Hepatic stellate cell (primary cell): ENCODE measurements at regions not wholly inside any gene's neighbourhood (a gene's known extent, or its start where the extent isn't known, plus 50 kb on each side); places are given as distances from the start of the nearest gene placed in this dataset.

ENCODE experiments used
- DNase-seq: peaks from one replicate; pipeline ENCODE4 v3.0.0; 2011; ENCODE audit warnings: low spot score

DNA sequence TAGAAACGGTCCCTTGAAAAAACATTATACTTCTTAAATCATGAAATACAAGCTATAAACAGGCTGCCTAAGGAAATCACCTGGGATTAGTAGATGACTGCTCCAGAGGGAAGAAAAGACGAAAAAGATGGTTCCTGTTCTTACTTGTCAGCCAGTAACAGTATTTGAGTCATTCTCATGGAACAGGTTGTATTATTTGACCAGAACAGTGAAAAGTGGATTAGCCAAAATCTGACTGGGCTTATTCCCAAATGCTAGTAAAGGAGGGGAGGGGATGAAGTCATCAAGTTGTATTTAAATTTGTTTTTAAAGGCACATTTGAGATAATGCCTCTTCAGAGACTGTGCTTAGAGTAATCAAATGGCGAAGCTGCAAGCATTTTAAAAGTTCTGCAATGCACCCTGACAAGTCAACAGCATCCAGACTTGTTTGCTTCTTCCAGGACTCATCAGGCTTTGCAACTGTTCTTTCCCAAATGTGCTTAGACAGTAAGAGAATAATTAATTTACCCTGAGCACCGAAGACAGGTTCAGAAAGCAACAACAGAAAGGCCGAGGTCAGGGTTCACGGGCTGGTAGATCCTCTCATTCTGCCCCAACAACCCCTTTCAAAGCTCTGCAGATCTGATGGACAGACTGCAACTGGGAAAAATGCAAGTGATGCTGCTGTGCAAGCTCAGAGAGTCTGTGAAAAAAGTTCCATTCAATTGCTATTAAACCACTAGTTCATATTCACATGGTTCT lies 800.6 kb downstream of the KCTD16 start:
- no peak for DNase-seq

DNA sequence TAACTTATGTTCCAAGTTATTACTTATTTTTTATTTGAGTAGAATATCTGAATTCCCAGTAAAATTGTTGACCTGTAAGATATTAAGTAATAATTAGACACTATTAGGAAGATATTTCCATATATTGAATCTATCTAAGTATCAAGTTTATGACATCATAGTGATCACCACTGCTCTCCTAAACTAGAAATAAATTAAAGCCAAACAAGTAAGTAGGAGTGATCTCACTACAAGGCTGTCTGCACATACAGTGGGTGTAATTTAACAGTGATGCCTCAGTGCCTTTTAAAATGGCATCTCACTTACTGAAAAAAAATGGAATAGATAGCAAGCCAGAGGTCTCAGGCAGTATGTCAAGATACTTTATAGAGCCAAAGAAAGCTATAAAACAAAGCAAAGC lies 789.6 kb downstream of the KCTD16 start:
- no peak for DNase-seq

DNA sequence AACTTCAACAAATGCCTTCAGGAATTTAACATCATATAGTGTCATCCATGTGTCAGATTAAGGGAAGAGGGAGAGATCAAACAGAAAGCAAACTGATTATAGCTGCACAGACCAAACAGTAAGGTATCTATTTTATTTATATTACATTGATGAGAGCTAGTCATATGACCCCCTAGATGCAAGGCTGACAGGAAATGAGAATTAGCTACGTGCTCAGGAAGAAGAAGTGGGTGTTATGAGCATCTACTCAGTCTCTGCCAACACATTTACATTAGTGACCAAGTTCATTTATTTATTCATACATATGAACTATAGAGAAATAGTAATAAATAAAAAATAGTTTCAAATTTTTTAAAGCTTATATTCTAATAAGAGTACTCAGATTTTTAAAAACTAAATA lies 787.3 kb downstream of the KCTD16 start:
- no peak for DNase-seq

DNA sequence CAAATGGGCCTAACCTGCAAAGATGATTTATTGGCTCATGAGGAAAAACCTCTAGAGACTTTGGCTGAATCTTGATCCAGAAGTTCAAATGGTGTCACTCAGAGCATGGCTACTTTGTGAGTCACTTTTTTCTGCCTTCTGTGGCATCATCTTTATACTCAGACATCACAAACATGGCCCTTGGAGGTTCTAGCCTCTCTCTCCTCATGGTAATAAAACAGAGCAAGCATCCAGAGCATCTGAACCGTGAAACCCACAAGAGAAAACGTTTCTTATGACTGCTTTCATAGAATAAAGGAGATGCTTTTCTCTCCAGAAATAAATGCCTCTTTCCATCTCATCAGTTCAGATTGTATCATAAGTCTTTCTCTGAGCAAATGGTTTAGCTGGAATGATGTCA lies 780.3 kb downstream of the KCTD16 start:
- no peak for DNase-seq

DNA sequence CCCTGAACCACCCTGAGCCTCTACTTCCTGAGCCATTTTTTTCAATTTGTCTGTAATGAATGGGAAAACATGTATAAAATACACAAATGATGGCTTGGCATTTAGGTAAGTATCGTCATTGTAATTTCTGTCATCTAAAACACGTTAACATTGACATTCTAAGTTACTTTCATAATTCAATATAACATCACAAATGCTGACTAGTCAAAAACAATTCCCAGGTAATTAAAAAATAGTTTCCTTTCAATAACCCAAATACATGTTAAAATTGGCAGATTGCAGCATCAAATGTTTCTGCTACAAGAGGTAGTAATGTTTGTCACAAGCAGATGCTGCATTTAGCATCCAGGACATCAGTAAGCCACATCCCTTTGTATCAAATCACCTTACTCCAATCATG lies 776.4 kb downstream of the KCTD16 start:
- no peak for DNase-seq

DNA sequence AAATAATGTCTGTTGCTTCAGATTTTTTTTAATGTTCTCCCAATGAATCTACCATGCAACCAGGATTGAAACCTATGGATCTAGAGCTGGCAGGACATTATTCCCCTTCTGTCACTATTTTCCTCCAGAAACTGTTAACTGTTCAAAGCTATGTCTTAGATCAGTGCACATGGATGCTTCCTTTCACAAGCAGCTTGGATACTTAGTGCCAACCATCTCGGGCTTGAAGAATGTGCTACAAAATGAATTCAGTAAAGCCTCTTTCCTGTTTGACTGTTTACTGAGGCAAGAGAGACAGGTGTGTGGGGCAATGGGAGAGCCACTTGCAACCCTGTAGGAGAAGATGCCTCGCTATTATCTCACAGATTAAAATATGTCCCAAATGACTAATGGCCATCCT lies 774.8 kb downstream of the KCTD16 start:
- no peak for DNase-seq

DNA sequence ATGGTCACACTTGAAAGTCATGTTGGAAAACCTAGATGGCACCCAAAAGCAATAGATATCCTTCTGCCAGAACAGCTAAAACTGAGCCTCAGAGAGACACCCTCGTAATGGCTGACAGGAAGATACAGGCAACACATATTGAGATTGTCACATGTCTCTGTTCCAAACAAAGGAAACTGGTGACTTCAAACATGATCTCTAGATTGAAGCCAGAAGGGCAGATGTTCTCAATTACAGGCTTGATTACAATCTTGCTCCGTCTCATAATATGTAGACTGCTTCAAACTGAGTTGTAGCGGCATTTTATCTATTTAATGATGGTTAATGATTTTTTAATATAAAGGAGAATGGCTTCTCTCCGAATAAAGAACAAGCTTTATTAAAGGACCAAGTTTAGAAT lies 774.3 kb downstream of the KCTD16 start:
- DNase-seq: no peak

DNA sequence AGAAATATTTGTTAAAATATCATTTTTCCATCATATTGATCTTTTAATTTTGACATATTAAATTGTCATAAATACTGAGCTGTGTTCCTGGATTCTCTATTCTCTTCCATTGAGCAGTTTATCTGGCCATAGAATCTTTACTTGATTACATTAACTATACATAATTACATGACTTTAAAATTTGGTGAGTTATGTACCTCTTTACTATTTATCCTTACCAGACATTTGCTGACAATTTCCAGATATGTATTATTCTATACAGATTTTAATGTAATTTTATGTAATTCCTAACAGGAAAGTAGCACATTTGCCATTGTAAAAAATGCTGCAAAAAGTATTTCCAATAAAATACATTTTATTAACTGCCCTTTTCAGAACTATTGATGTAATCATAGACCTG lies 770.3 kb downstream of the KCTD16 start:
- DNase-seq: no peak

DNA sequence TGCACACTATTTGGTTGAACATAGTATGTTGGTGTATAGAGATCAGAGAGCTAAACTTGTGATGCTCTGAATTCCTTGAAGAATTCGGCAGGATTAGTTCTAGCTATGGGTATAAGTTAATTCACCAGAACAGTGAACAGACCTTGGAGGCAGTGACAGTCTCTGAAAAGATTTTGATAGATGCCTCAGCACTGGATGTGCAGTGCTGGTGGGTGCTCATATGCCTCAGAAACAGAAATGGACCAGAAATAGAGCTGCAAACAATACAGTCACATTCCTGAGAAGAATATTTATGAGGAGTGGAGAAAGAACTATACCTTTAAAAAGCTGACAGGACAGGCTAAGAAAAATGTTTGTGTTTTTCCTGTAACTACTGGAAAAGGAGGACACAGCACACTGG lies 747.7 kb downstream of the KCTD16 start:
- no peak for DNase-seq

DNA sequence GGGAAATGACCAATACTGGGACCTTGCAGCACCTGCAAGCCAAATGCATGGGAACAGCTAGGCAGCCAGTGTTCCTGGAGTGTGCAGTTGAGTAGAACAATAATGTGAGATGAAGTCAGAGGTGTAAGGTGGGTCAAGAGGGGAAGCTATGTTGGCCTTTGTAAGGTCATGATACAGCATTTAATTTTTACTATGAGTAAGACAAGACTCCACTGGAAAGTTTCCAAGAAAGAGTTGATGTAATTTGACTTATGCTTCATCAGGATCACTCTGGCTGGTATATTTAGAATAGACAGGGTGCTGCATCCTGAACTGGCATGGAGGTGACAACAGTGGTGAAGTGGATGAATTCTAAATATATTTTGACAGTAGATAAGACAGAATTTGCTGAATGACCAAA lies 744.8 kb downstream of the KCTD16 start:
- DNase-seq: no peak

DNA sequence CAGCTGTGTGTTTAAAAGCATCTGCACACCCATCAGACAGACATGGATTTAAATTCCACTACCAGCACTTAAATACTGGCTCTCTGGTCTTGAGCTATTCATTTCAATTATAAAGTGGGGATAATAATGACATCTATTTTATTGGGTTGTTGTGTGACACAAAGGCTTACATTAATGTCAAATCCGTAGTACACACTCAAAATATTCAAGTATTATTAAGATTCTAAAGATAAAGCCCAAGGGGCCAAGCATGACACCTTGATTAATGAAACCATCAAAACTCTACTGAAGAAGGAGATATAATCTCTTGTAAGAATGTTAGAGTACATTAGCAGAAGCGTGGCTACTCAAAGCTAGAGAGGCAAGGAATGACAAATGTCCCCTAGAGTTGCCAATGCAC lies 743.0 kb downstream of the KCTD16 start:
- no peak for DNase-seq

DNA sequence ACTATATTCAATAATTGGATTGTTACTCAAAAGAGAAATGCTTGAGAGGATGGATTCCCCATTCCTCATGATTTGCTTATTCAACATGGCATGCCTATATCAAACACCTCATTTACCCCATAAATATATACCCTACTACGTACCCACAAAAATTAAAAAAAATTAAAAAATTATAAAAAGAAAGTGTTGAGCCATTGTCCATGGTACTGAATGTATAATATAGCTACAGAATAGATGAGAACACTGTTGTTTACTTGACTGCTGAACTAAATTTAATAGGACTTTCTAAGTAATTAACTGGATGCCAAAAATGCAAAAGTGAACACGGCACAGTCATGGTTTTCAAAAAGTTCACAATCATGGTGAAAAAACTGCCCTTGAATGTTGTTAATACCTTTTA lies 725.8 kb downstream of the KCTD16 start:
- no peak for DNase-seq

DNA sequence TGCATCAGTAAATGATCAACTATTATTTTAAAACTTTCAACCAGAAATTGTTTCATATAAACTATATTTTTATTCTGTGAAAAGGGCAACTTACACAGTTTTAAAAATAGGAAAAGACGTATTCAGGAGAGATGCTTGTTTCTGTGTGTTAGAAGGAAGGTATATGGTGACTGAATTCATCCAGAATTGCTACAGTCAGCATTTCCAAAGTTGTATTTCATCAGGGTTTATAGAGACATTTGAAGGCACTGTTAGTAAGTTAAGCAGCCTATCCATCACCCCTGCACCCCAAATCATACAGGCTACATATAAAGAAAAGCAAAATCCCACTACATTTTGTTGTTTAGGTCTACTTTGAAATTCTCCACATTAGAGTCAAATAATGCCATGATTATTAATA lies 716.0 kb downstream of the KCTD16 start:
- no peak for DNase-seq

DNA sequence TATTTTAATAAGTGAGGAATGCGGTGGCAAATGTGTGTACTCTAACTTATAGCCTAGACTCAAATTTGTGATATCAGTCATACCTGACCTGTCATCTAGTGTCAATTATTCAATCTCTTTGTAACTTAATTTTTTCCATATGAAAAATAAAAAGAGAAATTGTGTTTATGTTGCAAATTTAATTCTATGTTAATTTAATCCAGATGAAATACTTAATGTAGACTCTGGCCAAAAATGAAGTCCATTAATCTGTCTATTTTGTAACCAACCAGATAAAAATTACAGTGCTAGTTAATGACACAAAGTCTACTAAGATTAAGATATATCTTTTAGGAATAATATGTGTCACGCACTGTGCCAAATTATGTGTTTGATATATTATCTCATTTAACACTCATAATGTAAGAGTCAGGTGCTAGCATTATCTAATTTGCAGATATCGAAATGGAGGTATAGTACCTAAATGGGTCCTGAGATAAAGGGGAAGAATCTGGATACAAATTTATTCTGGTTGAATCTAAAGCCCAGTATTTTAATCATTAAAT lies 712.1 kb downstream of the KCTD16 start:
- no peak for DNase-seq

DNA sequence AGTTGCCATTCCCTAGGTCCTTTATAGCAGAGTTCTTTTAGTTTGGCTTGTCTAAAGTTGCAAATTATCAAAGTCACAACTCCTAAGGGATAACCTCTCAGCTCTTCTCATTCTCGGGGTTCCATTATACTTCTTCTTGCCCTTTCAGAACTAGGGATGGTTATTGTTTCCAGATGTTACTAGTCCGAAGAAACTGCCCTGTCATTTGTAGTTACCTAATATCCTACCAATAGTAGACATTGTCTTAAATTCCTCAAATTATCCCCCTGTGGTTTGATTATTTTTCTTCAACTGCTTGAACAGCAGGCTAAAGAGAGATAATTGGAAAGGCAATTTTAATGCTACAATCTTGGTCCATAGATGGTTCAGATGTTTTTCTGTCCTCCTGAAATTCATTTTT lies 709.8 kb downstream of the KCTD16 start:
- DNase-seq: no peak

DNA sequence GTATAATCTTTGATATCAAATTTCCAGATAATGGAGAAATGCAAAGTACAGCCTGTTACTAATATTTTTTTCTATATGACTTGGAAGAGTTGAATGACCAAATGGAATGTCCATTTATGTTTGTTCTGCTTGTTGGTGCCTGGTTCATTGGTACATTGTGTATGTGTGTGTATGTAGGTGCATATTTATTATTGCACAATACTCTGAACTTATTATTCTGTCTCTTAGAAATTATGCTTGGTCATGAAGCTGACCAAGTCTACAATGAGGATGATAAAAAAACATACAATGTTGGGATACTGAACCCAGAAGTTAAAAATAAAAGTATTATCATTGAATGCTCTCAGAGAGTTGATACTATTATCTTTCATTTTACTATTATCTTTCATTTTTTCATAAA lies 706.3 kb downstream of the KCTD16 start:
- no peak for DNase-seq

DNA sequence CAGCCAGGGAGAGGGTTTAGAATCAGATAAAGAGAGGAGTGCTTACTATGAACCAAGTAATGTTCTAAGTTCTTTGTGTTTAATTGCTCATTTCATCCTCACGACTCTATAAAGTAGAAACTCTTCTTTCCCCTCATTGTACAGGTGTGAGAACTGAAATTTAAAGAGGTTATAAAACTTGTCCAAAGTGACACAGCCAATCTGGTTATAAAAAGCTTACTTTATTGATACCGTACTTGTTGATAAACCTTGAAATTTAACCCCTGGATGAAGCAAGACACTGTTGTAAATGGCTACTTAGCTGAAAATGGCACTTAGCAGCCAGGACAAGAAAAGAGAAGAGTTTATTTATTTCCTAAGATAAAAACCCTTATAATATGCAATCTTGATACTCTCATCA lies 702.4 kb downstream of the KCTD16 start:
- no peak for DNase-seq

DNA sequence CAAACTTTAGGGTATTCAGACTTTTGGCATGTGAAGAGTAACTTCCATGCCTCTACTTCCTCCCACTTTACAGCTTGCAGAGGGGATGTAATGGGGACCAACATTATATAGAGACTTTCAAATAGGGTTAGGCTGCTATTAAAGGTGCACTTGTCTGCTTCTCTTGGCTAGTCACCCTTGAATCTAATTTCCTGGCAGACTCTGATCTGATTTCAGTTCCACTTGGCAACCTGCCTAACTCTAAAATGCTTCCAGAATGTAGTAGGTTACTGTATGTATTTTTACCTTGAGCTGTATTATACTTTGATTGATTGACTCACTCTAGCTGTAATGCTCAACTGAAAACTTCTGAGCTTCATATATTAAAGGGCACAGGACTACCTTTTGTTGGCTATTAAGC lies 693.4 kb downstream of the KCTD16 start:
- no peak for DNase-seq

DNA sequence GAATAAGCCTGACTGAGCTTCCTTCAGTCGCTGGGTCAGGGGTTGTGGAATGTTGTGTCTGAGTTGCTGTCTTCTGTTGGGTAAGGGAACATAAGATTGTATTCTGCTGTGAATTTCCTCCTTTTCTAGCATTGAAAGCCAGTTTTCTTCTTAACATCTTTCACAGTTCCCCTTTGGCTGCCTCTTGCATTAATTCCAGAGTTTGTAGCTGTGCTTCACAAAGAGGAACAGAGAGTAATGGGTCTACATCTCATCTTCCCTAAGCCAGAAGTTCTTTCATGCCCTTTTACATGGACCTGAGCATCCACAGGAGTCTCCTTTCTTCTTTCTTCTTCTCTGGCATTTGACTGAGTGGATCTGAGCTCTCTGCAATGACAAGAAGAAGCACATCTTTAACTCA lies 686.8 kb downstream of the KCTD16 start:
- DNase-seq: no peak

DNA sequence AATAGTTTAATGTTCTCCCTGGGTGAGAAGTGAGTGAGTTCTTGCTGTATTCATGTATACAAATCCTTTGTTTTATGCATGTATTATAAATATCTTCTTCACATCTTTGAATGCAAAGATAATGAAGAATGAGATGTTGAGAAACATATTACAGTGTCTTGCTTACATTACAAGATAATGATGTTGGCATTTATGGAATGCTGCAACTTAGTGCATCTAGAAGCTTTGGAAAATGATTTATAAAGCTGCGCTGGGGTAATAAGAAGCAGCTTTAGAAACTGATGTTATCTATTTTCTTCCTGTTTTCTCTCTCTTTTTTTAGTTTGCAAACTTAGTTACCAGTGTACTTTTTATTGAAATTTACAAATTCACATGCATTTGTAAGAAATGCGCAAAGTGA lies 673.4 kb downstream of the KCTD16 start:
- no peak for DNase-seq

DNA sequence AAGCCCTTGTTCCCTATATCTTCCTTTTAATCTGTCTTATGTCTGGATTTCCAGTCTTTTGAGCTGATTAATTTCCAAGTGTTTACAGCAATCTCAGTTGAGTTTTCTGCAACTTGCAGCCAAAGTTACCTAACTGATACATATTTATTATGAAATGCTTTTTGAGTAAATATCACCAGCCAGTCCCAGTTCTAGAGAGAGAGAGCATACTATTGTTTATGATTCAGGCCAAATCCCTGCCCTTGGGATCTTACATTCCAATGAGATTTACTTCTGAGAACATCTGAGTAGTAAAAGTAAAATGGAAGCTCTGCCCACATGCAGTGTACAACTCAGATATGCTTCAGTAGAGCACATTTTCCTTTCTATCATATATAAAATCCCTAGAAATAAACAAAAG lies 661.7 kb downstream of the KCTD16 start:
- DNase-seq: no peak

DNA sequence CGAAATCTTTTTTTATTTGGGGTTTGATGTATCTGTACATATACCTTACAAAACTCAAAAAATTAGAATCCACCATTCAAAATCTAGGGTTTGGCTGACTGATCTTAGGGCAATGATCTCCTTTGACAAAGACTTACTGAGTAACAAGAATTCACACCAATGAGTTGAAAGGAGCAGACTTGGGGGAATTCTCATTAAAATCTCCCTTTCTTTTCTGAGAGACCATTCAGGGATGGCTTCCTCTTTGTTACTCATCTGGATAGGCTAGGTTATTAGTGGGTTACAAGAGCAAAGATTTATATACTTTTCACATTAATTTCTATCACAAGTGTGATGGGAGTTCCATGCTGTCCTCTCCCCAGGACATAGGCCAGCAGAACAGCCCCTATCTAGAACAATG lies 661.0 kb downstream of the KCTD16 start:
- no peak for DNase-seq

DNA sequence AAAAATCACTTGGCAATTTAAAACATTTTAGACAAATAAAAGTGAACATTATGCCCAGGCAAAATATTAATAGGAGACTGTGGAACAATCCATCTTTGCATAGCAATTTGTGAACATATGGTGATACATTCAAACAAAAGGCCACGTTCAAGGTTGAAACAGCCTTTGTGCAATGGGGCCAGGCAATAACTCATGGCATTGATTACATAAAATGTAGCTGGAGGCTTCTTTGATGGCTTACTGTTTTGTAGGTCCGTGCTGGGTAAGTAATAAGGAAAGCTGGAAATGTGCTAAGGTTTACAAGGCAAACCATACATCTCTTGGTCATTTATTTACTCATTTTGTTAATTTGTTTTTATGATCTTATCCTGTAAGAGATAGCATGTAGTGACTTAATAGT lies 651.8 kb downstream of the KCTD16 start:
- DNase-seq: no peak

DNA sequence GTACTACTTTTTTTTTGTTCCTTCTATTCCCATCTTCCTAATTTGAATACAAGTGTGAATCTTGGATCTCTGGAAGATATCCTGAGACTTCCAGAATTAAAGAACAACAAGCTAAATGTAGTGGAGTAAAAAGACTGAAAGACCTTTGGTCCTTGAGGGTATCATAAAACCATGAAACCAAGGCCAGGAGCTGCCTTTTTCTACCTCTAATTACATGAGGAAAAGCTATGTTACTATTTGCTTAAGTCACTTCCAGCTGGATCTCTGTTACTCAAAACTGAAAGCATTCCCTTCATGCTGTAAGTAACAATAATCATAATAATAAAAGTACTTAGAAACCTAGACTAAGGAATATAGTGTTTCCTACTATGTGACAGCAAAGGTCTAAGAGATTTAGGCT lies 649.6 kb downstream of the KCTD16 start:
- DNase-seq: no peak

DNA sequence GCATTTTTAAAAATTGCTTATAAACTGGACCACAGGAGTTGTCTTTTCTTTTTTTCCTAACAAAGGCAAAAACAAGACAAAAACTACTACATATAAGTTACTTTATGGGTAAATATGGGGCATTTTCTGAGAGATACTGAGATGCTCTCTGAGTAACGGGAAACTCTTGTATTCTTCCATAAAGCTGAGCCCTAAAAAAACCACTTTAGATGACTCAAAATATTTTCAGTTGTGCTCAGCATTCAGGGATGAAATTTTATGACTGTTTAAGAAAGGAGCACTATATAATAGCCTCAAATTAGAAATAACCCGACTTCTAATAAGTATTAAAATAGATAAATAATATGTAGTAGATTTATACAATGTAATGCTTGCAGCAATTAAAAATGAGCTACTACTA lies 644.5 kb downstream of the KCTD16 start:
- DNase-seq: no peak
